HepG2 (cell line): ENCODE measurements at regions not wholly inside any gene's neighbourhood (a gene's known extent, or its start where the extent isn't known, plus 50 kb on each side); places are given as distances from the start of the nearest gene placed in this dataset.

Experiments
- ATAC-seq: fragments of 200-7000 bp; cut with Tn5 transposase; 3 replicates; pipeline ENCODE4 v1.9.1; 2020; ENCODE audit warnings: mild to moderate bottlenecking, moderate library complexity
- BruUV-seq: library from RNA; stranded (reverse); fragments of 400-500 nt; replicated peaks from 2 replicates; lab custom pipeline; 2021; lab: Mats Ljungman, UMichigan
- CTCF ChIA-PET: fragments of 300-600 bp; formaldehyde crosslinking; extraction: SDS; loops from one replicate; lab custom pipeline; 2021; ENCODE audit warnings: low total read pairs, inconsistent platforms, low intra/inter-chr PET ratio; lab: Yijun Ruan, JAX
- POLR2A ChIA-PET: fragments of 350-600 bp; sonication (Branson Sonifier 250); formaldehyde crosslinking; loops from one replicate; lab custom pipeline; 2020; ENCODE audit warnings: antibody characterized with exemption, inconsistent platforms; lab: Yijun Ruan, JAX
- DNase-seq: peaks from one replicate; pipeline ENCODE4 v3.0.0-alpha.2; 2015; ENCODE audit warnings: low spot score
- FAIRE-seq: peaks from 3 replicates; lab custom pipeline; 2011; peaks lifted over from hg19 to GRCh38; lab: Jason Lieb, UNC
- H2AFZ ChIP-seq: one replicate; pipeline ENCODE4 v1.6.1; 2011; ENCODE audit warnings: low read length, inconsistent platforms
- H3K27ac ChIP-seq: fragments of 300-600 bp; 3 replicates; pipeline ENCODE4 v1.8.0; 2011; ENCODE audit warnings: mixed run types, mild to moderate bottlenecking, mixed read lengths, low read length, inconsistent platforms; ENCODE audit not compliant: insufficient read depth; ENCODE audit errors: extremely low read length
- H3K27me3 ChIP-seq, 2 experiments: fragments of 200-600 bp in 1 of 2; 2 replicates in 1 of 2; 3 replicates in 1 of 2; pipeline versions ENCODE4 v1.6.0 to v1.8.0; 2011; ENCODE audit warnings: low read length in 2 of 2, mild to moderate bottlenecking in 2 of 2, moderate library complexity in 2 of 2, inconsistent platforms in 1 of 2; ENCODE audit not compliant: insufficient read depth in 2 of 2, control insufficient read depth in 1 of 2
- H3K36me3 ChIP-seq, 2 experiments: fragments of 200-600 bp in 1 of 2; replicated peaks in 1 of 2; 2 replicates in 1 of 2; 3 replicates in 1 of 2; pipeline versions ENCODE4 v1.5.1 to v1.8.0; 2011; ENCODE audit warnings: low read length in 2 of 2, inconsistent platforms in 1 of 2; ENCODE audit not compliant: insufficient read depth in 2 of 2, control insufficient read depth in 1 of 2
- H3K4me1 ChIP-seq: 2 replicates; pipeline ENCODE4 v1.5.1; 2012; ENCODE audit warnings: low read length, inconsistent platforms; ENCODE audit not compliant: insufficient read depth
- H3K4me2 ChIP-seq: 2 replicates; pipeline ENCODE4 v1.6.0; 2011; ENCODE audit warnings: low read depth, low read length, inconsistent platforms
- H3K4me3 ChIP-seq, 3 experiments: fragments of 200-600 bp in 1 of 3; sonication (generic), shearing (Covaris generic) in 1 of 3; replicated peaks in 1 of 3; 2 replicates each; pipeline ENCODE4 v1.5.1; 2011 to 2016; ENCODE audit warnings: low read length in 3 of 3, inconsistent platforms in 2 of 3, low read depth in 2 of 3, mild to moderate bottlenecking in 2 of 3, control low read depth in 1 of 3, mixed read lengths in 1 of 3; ENCODE audit not compliant: insufficient read depth in 1 of 3
- H3K79me2 ChIP-seq: one replicate; pipeline ENCODE4 v1.6.1; 2011; ENCODE audit warnings: low read length, inconsistent platforms; ENCODE audit not compliant: insufficient read depth
- H3K9ac ChIP-seq: 2 replicates; pipeline ENCODE4 v1.6.0; 2011; ENCODE audit warnings: mild to moderate bottlenecking, low read depth, low read length, inconsistent platforms; ENCODE audit not compliant: insufficient read depth
- H3K9me3 ChIP-seq: 2 replicates; pipeline ENCODE4 v1.5.1; 2012; ENCODE audit warnings: mild to moderate bottlenecking, low read length
- H4K20me1 ChIP-seq: 2 replicates; pipeline ENCODE4 v1.6.0; 2011; ENCODE audit warnings: inconsistent platforms, mild to moderate bottlenecking, low read length, moderate library complexity; ENCODE audit not compliant: insufficient read depth
- HNRNPK ChIP-seq: fragments of 200-400 bp; formaldehyde crosslinking; IDR thresholded peaks from 2 replicates; pipeline ENCODE4 v1.6.1; 2018; ENCODE audit warnings: low read length, low read depth, moderate library complexity, mild to moderate bottlenecking; ENCODE audit not compliant: poor library complexity, severe bottlenecking
- NFE2L2 ChIP-seq: fragments of 150-350 bp; IDR thresholded peaks from 2 replicates; pipeline ENCODE4 v1.6.1; 2014; ENCODE audit warnings: low read length
- PCBP1 ChIP-seq: fragments of 200-400 bp; formaldehyde crosslinking; IDR thresholded peaks from 2 replicates; pipeline ENCODE4 v1.6.1; 2017; ENCODE audit warnings: mild to moderate bottlenecking, low read depth, low read length, borderline replicate concordance
- PCBP2 ChIP-seq: fragments of 200-400 bp; formaldehyde crosslinking; optimal IDR thresholded peaks from 2 replicates; pipeline ENCODE3; 2018; ENCODE audit warnings: low read length, low read depth; ENCODE audit not compliant: poor library complexity, severe bottlenecking
- STAT6 ChIP-seq: sonication (generic); formaldehyde crosslinking; IDR thresholded peaks from 2 replicates; pipeline ENCODE4 v1.4.0; 2020; ENCODE audit warnings: missing genetic modification reagents, mild to moderate bottlenecking, borderline replicate concordance
- ZNF207 ChIP-seq: fragments of 450-650 bp; IDR thresholded peaks from 2 replicates; pipeline ENCODE4 v1.6.1; 2016; ENCODE audit warnings: antibody characterized with exemption, borderline replicate concordance
- ZNF746 ChIP-seq: sonication (generic); formaldehyde crosslinking; IDR thresholded peaks from 2 replicates; pipeline ENCODE4 v1.8.0; 2022; ENCODE audit warnings: mild to moderate bottlenecking, missing genetic modification reagents
- ZNF777 ChIP-seq: sonication (generic); formaldehyde crosslinking; IDR thresholded peaks from 2 replicates; pipeline ENCODE4 v1.4.0; 2020; ENCODE audit warnings: missing genetic modification reagents
- WGBS: methylation state at CpG from one replicate; pipeline ENCODE4 v1.1.6; 2017; ENCODE audit warnings: low lambda C conversion rate; 5-methylcytosine and 5-hydroxymethylcytosine counted together
- in situ Hi-C: cut with HindIII; loops from 2 replicates; pipeline ENCODE4 v1.10.0; 2017; ENCODE audit warnings: low pct_unique_long_range_greater_than_20kb; ENCODE audit not compliant: extremely low pct_ligation_motif_present
- intact Hi-C: fragments of 100-400 bp; cut with micrococcal nuclease; formaldehyde crosslinking; loops from one replicate; pipeline ENCODE4 v1.10.0; 2022; ENCODE audit not compliant: unreplicated experiment

GRCh38 chr12:112677050-112677765 lies 114.3 kb upstream of the RPH3A start:
- in situ Hi-C loops (no loop called here), intact Hi-C loops (no loop called here)
- no peak overlapping the region for H3K27ac ChIP-seq
- DNase-seq (no peak), FAIRE-seq (no peak), ATAC-seq (no peak)
- ChIA-PET CTCF (no interaction called here), POLR2A (no interaction called here)
- H2AFZ ChIP-seq = no peak overlapping the region
- no peak overlapping the region for H3K9ac ChIP-seq
- H3K79me2 ChIP-seq = no peaks in the 10 kb centered on the region
- no TSS peak for BruUV-seq
- no peak overlapping the region for H3K4me3 ChIP-seq
- no peaks in the 10 kb centered on the region for H3K9me3 ChIP-seq
- H3K27me3 ChIP-seq = peaks cover 0 to 64% of the 10 kb centered on the region in 2 experiments; a peak in 4 of 5 replicates
- no peak overlapping the region for H3K4me2 ChIP-seq
- 12% methylated on average over 6 of the region's 6 CpGs for WGBS
- peak; percentile 90 for TF ChIP-seq HNRNPK
- no peak for TF ChIP-seq NFE2L2
- peak; percentile 57 for TF ChIP-seq PCBP2
- TF ChIP-seq PCBP1 = 0 out of 2 replicates have a peak, but pooled peaks have one; percentile 69
- no peak for TF ChIP-seq STAT6 (CRISPR knock-in tag)
- no peak for TF ChIP-seq ZNF746 (CRISPR knock-in tag)
- TF ChIP-seq ZNF777 (CRISPR knock-in tag) = no peak
- TF ChIP-seq ZNF207 = no peak
- H4K20me1 ChIP-seq = no peaks in the 10 kb centered on the region
- no peaks in the 10 kb centered on the region for H3K36me3 ChIP-seq
- no peaks in the 10 kb centered on the region for H3K4me1 ChIP-seq
